PC-3 (cell line): ENCODE measurements at regions not wholly inside any gene's neighbourhood (a gene's known extent, or its start where the extent isn't known, plus 50 kb on each side); places are given as distances from the start of the nearest gene placed in this dataset.

Source experiments
- EZH2 ChIP-seq: fragments of 300-600 bp; sonication (generic); IDR thresholded peaks from one replicate; pipeline ENCODE4 v1.6.1; 2017; ENCODE audit warnings: antibody characterized with exemption, mild to moderate bottlenecking, low read length; ENCODE audit not compliant: unreplicated experiment
- EZH2phosphoT487 ChIP-seq: fragments of 300-600 bp; sonication (generic); IDR thresholded peaks from 2 replicates; pipeline ENCODE4 v1.6.1; 2018; ENCODE audit warnings: mild to moderate bottlenecking, antibody characterized with exemption, low read length, borderline replicate concordance
- TF ChIP-seq, protein P1 (sequence below): fragments of 300-600 bp; sonication (generic); conservative IDR thresholded peaks from 2 replicates; pipeline ENCODE4 v1.5.1; 2017; ENCODE audit warnings: antibody characterized with exemption, low read depth, mild to moderate bottlenecking, low read length

DNA sequence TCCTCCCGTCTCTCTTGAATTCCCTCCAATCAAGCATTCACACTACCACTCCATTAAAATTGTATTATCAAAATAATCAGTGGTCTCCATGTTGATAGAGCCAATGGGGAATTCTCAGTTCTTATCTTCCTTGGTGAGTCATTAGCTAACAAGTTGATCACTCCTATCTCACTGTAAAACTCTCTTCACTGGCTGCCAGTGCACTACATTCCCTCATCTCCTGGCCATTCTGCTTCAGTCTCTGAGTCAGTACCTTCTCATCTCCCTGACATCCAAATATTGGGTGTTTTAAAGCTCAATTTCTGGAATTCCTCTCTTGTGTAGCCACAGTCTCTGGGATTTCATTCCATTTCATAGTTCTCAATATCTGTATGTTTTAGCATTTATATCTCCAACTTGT is 175.2 kb downstream of the ALDH1A2 start:
- TF ChIP-seq EZH2phosphoT487 (no peak), EZH2 (no peak)
- TF ChIP-seq, protein P1, sequence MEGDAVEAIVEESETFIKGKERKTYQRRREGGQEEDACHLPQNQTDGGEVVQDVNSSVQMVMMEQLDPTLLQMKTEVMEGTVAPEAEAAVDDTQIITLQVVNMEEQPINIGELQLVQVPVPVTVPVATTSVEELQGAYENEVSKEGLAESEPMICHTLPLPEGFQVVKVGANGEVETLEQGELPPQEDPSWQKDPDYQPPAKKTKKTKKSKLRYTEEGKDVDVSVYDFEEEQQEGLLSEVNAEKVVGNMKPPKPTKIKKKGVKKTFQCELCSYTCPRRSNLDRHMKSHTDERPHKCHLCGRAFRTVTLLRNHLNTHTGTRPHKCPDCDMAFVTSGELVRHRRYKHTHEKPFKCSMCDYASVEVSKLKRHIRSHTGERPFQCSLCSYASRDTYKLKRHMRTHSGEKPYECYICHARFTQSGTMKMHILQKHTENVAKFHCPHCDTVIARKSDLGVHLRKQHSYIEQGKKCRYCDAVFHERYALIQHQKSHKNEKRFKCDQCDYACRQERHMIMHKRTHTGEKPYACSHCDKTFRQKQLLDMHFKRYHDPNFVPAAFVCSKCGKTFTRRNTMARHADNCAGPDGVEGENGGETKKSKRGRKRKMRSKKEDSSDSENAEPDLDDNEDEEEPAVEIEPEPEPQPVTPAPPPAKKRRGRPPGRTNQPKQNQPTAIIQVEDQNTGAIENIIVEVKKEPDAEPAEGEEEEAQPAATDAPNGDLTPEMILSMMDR: no peak
